Progenitor cell of endocrine pancreas (in vitro differentiated cells): ENCODE measurements at regions not wholly inside any gene's neighbourhood (a gene's known extent, or its start where the extent isn't known, plus 50 kb on each side); places are given as distances from the start of the nearest gene placed in this dataset.

ENCODE experiments used
- DNase-seq: peaks from one replicate; pipeline ENCODE4 v3.0.0; 2021; ENCODE audit warnings: low spot score; ENCODE audit not compliant: unreplicated experiment
- H3K27ac Mint-ChIP-seq: 2 replicates; pipeline ENCODE4 v1.8.0; 2021; ENCODE audit warnings: mild to moderate bottlenecking, moderate library complexity, mixed read lengths
- H3K27me3 Mint-ChIP-seq: 2 replicates; pipeline ENCODE4 v1.8.0; 2021; ENCODE audit warnings: mixed read lengths
- H3K36me3 Mint-ChIP-seq: 2 replicates; pipeline ENCODE4 v1.8.0; 2022; ENCODE audit warnings: mixed read lengths; ENCODE audit not compliant: insufficient read depth
- H3K4me1 Mint-ChIP-seq: 2 replicates; pipeline ENCODE4 v1.8.0; 2021; ENCODE audit warnings: low read depth, mixed read lengths
- H3K4me3 Mint-ChIP-seq: 2 replicates; pipeline ENCODE4 v1.8.0; 2021; ENCODE audit warnings: low read depth, mild to moderate bottlenecking, moderate library complexity, mixed read lengths
- H3K9me3 Mint-ChIP-seq: 2 replicates; pipeline ENCODE4 v1.8.0; 2021; ENCODE audit warnings: low read depth, mixed read lengths
- TF ChIP-seq, protein P1 (sequence below): fragments of 200-600 bp; sonication (generic); IDR thresholded peaks from one replicate; pipeline ENCODE4 v1.5.0; 2021; ENCODE audit warnings: antibody characterized with exemption, mild to moderate bottlenecking; ENCODE audit not compliant: unreplicated experiment

- Mint-ChIP-seq H3K4me1 (peaks cover under 1% of the 10 kb centered on the region), H3K27ac (no peak overlapping the region), H3K4me3 (no peak overlapping the region), H3K9me3 (no peaks in the 10 kb centered on the region), H3K36me3 (no peaks in the 10 kb centered on the region), H3K27me3 (peaks cover 7% of the 10 kb centered on the region)
- TF ChIP-seq, protein P1, sequence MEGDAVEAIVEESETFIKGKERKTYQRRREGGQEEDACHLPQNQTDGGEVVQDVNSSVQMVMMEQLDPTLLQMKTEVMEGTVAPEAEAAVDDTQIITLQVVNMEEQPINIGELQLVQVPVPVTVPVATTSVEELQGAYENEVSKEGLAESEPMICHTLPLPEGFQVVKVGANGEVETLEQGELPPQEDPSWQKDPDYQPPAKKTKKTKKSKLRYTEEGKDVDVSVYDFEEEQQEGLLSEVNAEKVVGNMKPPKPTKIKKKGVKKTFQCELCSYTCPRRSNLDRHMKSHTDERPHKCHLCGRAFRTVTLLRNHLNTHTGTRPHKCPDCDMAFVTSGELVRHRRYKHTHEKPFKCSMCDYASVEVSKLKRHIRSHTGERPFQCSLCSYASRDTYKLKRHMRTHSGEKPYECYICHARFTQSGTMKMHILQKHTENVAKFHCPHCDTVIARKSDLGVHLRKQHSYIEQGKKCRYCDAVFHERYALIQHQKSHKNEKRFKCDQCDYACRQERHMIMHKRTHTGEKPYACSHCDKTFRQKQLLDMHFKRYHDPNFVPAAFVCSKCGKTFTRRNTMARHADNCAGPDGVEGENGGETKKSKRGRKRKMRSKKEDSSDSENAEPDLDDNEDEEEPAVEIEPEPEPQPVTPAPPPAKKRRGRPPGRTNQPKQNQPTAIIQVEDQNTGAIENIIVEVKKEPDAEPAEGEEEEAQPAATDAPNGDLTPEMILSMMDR, result no peak
- no peak for DNase-seq
Measured at GRCh38 chr6:159095616-159096015, 50.8 kb upstream of the TAGAP start.

- H3K27me3 Mint-ChIP-seq, result peaks cover 8% of the 10 kb centered on the region
- H3K36me3 Mint-ChIP-seq, result no peaks in the 10 kb centered on the region
- H3K4me3 Mint-ChIP-seq, result no peak overlapping the region
- no peak for DNase-seq
- H3K27ac Mint-ChIP-seq, result no peak overlapping the region
- TF ChIP-seq, protein P1, result no peak
- no peaks in the 10 kb centered on the region for H3K9me3 Mint-ChIP-seq
- H3K4me1 Mint-ChIP-seq, result no peaks in the 10 kb centered on the region
Measured at GRCh38 chr6:159094444-159095252, 49.9 kb upstream of the TAGAP start.
